GM13976 (cell line): ENCODE measurements at regions not wholly inside any gene's neighbourhood (a gene's known extent, or its start where the extent isn't known, plus 50 kb on each side); places are given as distances from the start of the nearest gene placed in this dataset.

Source experiments
- DNase-seq: peaks from one replicate; pipeline ENCODE4 v3.0.0; 2012; ENCODE audit warnings: low spot score
- CTCF ChIP-seq: IDR thresholded peaks from 2 replicates; pipeline ENCODE4 v1.5.1; 2012; ENCODE audit warnings: borderline replicate concordance, mild to moderate bottlenecking; ENCODE audit not compliant: insufficient read depth; ENCODE audit errors: extremely low read depth, missing control alignments, control extremely low read depth
- in situ Hi-C: fragments of 300-500 bp; cut with MboI; formaldehyde crosslinking; loops from one replicate; pipeline ENCODE4 v1.12.0; 2022; ENCODE audit warnings: low sequenced_read_pairs, mixed read lengths, inconsistent platforms; ENCODE audit not compliant: unreplicated experiment

- TF ChIP-seq CTCF = no peak
- no peak for DNase-seq
- in situ Hi-C loops = no loop called here
Observed at GRCh38 chr18:39796393-39796792, 2158.6 kb upstream of the PIK3C3 start.

GRCh38 chr18:39795350-39795749, 2159.7 kb upstream of the PIK3C3 start:
- in situ Hi-C loops = no loop called here
- no peak for DNase-seq
- no peak for TF ChIP-seq CTCF

GRCh38 chr18:39793609-39794008, 2161.4 kb upstream of the PIK3C3 start:
- no peak for DNase-seq
- TF ChIP-seq CTCF = no peak
- in situ Hi-C loops = no loop called here

GRCh38 chr18:39788383-39788782, 2166.7 kb upstream of the PIK3C3 start:
- in situ Hi-C loops = no loop called here
- no peak for DNase-seq
- TF ChIP-seq CTCF = no peak

GRCh38 chr18:39786477-39786876, 2168.6 kb upstream of the PIK3C3 start:
- in situ Hi-C loops = no loop called here
- no peak for TF ChIP-seq CTCF
- DNase-seq = no peak

- TF ChIP-seq CTCF = no peak
- no peak for DNase-seq
- in situ Hi-C loops = no loop called here
Observed at GRCh38 chr18:39784541-39784940, 2170.5 kb upstream of the PIK3C3 start.

GRCh38 chr18:39781565-39781964, 2173.5 kb upstream of the PIK3C3 start:
- no peak for TF ChIP-seq CTCF
- in situ Hi-C loops = no loop called here
- DNase-seq = no peak
